K562 (cell line): ENCODE measurements at regions not wholly inside any gene's neighbourhood (a gene's known extent, or its start where the extent isn't known, plus 50 kb on each side); places are given as distances from the start of the nearest gene placed in this dataset.

Source experiments
- ATF1 ChIP-seq, 2 experiments: fragments of 450-650 bp in 1 of 2; IDR thresholded peaks; 2 replicates each; pipeline ENCODE4 v1.6.1; 2016; ENCODE audit warnings: missing compliant biosample characterization in 1 of 2, missing genetic modification characterization in 1 of 2
- FOXK1 ChIP-seq: sonication (generic); formaldehyde crosslinking; IDR thresholded peaks from 2 replicates; pipeline ENCODE4 v1.8.0; 2022; ENCODE audit warnings: missing genetic modification reagents, mild to moderate bottlenecking, borderline replicate concordance
- JUND ChIP-seq, 2 experiments: IDR thresholded peaks; 2 replicates in 1 of 2; 3 replicates in 1 of 2; pipeline ENCODE4 v1.6.1; 2011; ENCODE audit warnings: borderline replicate concordance in 2 of 2, low read depth in 2 of 2, low read length in 2 of 2, improper control_type of control experiment in 1 of 2, missing biosample characterization in 1 of 2, missing genetic modification characterization in 1 of 2, missing genetic modification reagents in 1 of 2
- TBL1XR1 ChIP-seq, 2 experiments: IDR thresholded peaks; 2 replicates each; pipeline ENCODE4 v1.6.1; 2012; ENCODE audit warnings: improper control_type of control experiment in 2 of 2, low read length in 2 of 2, mild to moderate bottlenecking in 1 of 2
- YBX1 ChIP-seq: fragments of 450-650 bp; IDR thresholded peaks from 2 replicates; pipeline ENCODE4 v1.7.1; 2016; ENCODE audit warnings: mild to moderate bottlenecking
- ZBTB1 ChIP-seq: sonication (generic); formaldehyde crosslinking; IDR thresholded peaks from 2 replicates; pipeline ENCODE4 v1.8.1; 2023; ENCODE audit warnings: missing genetic modification reagents, low read depth, mild to moderate bottlenecking, borderline replicate concordance
- TF ChIP-seq, protein P1 (sequence below): conservative IDR thresholded peaks from 2 replicates; pipeline ENCODE4 v1.6.1; 2011; ENCODE audit warnings: low read depth, mild to moderate bottlenecking, low read length; ENCODE audit not compliant: control insufficient read depth
- TF ChIP-seq, protein P2 (sequence below): fragments of 450-650 bp; IDR thresholded peaks from 2 replicates; pipeline ENCODE4 v1.6.1; 2014; ENCODE audit warnings: low read depth, mild to moderate bottlenecking, moderate library complexity, borderline replicate concordance
- TF ChIP-seq, protein P3 (sequence below): fragments of 150-350 bp; conservative IDR thresholded peaks from 2 replicates; pipeline ENCODE4 v1.6.1; 2014; ENCODE audit warnings: low read length

DNA sequence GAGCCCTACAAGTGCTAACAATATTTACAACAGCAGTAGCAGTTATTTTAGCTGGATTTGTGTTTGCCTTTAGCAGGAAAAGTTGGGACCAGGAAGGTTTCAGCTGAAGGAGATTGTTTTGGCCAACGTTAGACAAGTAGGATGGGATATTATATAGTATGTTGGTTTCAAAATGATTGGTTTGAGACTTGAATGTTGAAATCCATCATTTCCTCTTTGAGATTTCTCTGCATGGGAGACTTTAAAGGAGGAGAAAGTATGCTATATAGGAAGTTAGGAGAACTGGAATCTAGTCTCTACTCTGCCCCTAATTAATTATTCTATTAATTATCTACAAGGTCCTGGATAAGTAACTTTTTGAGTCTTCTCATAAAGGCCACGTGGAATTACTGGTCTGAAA, 263.8 kb downstream of the PTEN start:
- TF ChIP-seq FOXK1 = no peak
- TF ChIP-seq JUND (IDR thresholded peaks at IDR 0.05; ENCODE audit: borderline replicate concordance, low read depth, low read length) = no peak
- TF ChIP-seq JUND (tag; IDR thresholded peaks at IDR 0.05; ENCODE audit: borderline replicate concordance, low read depth, low read length) = no peak
- TF ChIP-seq, protein P1, sequence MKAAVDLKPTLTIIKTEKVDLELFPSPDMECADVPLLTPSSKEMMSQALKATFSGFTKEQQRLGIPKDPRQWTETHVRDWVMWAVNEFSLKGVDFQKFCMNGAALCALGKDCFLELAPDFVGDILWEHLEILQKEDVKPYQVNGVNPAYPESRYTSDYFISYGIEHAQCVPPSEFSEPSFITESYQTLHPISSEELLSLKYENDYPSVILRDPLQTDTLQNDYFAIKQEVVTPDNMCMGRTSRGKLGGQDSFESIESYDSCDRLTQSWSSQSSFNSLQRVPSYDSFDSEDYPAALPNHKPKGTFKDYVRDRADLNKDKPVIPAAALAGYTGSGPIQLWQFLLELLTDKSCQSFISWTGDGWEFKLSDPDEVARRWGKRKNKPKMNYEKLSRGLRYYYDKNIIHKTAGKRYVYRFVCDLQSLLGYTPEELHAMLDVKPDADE = no peak
- TF ChIP-seq YBX1 = no peak
- no peak for TF ChIP-seq TBL1XR1 (IDR thresholded peaks at IDR 0.05; ENCODE audit: low read length in 2 of 2)
- no peak for TF ChIP-seq ZBTB1 (CRISPR knock-in tag)
- TF ChIP-seq, protein P2, sequence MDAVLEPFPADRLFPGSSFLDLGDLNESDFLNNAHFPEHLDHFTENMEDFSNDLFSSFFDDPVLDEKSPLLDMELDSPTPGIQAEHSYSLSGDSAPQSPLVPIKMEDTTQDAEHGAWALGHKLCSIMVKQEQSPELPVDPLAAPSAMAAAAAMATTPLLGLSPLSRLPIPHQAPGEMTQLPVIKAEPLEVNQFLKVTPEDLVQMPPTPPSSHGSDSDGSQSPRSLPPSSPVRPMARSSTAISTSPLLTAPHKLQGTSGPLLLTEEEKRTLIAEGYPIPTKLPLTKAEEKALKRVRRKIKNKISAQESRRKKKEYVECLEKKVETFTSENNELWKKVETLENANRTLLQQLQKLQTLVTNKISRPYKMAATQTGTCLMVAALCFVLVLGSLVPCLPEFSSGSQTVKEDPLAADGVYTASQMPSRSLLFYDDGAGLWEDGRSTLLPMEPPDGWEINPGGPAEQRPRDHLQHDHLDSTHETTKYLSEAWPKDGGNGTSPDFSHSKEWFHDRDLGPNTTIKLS = no peak
- TF ChIP-seq ATF1 (CRISPR knock-in tag; IDR thresholded peaks at IDR 0.05) = no peak
- no peak for TF ChIP-seq ATF1 (tag; IDR thresholded peaks at IDR 0.05)
- TF ChIP-seq, protein P3, sequence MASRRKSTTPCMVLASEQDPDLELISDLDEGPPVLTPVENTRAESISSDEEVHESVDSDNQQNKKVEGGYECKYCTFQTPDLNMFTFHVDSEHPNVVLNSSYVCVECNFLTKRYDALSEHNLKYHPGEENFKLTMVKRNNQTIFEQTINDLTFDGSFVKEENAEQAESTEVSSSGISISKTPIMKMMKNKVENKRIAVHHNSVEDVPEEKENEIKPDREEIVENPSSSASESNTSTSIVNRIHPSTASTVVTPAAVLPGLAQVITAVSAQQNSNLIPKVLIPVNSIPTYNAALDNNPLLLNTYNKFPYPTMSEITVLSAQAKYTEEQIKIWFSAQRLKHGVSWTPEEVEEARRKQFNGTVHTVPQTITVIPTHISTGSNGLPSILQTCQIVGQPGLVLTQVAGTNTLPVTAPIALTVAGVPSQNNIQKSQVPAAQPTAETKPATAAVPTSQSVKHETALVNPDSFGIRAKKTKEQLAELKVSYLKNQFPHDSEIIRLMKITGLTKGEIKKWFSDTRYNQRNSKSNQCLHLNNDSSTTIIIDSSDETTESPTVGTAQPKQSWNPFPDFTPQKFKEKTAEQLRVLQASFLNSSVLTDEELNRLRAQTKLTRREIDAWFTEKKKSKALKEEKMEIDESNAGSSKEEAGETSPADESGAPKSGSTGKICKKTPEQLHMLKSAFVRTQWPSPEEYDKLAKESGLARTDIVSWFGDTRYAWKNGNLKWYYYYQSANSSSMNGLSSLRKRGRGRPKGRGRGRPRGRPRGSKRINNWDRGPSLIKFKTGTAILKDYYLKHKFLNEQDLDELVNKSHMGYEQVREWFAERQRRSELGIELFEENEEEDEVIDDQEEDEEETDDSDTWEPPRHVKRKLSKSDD = no peak
